ENCODE measurements at regions not wholly inside any gene's neighbourhood (a gene's known extent, or its start where the extent isn't known, plus 50 kb on each side); places are given as distances from the start of the nearest gene placed in this dataset.
"Not testable (repeated sequence)": the region's sequence is repeated elsewhere in the genome, so short reads cannot be mapped to it uniquely, and the experiment has no call there.

- DNase-seq = no peak
Observed at GRCh38 chr2:21194147-21194546, 70.4 kb downstream of the TDRD15 start.

GRCh38 chr2:21194858-21195271, 71.1 kb downstream of the TDRD15 start:
- no peak for DNase-seq

- DNase-seq = no peak
Observed at GRCh38 chr2:21195326-21195725, 71.6 kb downstream of the TDRD15 start.

- no peak for DNase-seq
Observed at GRCh38 chr2:21198637-21199036, 74.9 kb downstream of the TDRD15 start.

- DNase-seq = no peak
Observed at GRCh38 chr2:21203976-21204375, 80.2 kb downstream of the TDRD15 start.

GRCh38 chr2:21214085-21214484, 90.3 kb downstream of the TDRD15 start:
- DNase-seq = not testable (repeated sequence)

GRCh38 chr2:21217442-21217841, 93.7 kb downstream of the TDRD15 start:
- DNase-seq = no peak

GRCh38 chr2:21220930-21221329, 97.2 kb downstream of the TDRD15 start:
- no peak for DNase-seq

GRCh38 chr2:21223618-21224017, 99.8 kb downstream of the TDRD15 start:
- no peak for DNase-seq

- DNase-seq = peak; percentile 66
Observed at GRCh38 chr2:21228041-21228895, 104.5 kb downstream of the TDRD15 start.

- DNase-seq = no peak
Observed at GRCh38 chr2:21229302-21229701, 105.5 kb downstream of the TDRD15 start.

GRCh38 chr2:21230140-21230539, 106.4 kb downstream of the TDRD15 start:
- no peak for DNase-seq

GRCh38 chr2:21231985-21232384, 108.2 kb downstream of the TDRD15 start:
- DNase-seq = no peak

- DNase-seq = no peak
Observed at GRCh38 chr2:21233194-21233593, 109.4 kb downstream of the TDRD15 start.

- DNase-seq = no peak
Observed at GRCh38 chr2:21234001-21234400, 110.2 kb downstream of the TDRD15 start.

GRCh38 chr2:21234464-21235120, 110.8 kb downstream of the TDRD15 start:
- no peak for DNase-seq

GRCh38 chr2:21239749-21240148, 116.0 kb downstream of the TDRD15 start:
- DNase-seq = not testable (repeated sequence)

- no peak for DNase-seq
Observed at GRCh38 chr2:21244161-21244560, 120.4 kb downstream of the TDRD15 start.

- DNase-seq = no peak
Observed at GRCh38 chr2:21245565-21245964, 121.8 kb downstream of the TDRD15 start.

- no peak for DNase-seq
Observed at GRCh38 chr2:21249367-21249766, 125.6 kb downstream of the TDRD15 start.

GRCh38 chr2:21250673-21251072, 126.9 kb downstream of the TDRD15 start:
- DNase-seq = no peak

- no peak for DNase-seq
Observed at GRCh38 chr2:21251216-21251980, 127.6 kb downstream of the TDRD15 start.

- no peak for DNase-seq
Observed at GRCh38 chr2:21253311-21254027, 129.7 kb downstream of the TDRD15 start.

Measured in GF-D8 (cell line).